ENCODE measurements at regions not wholly inside any gene's neighbourhood (a gene's known extent, or its start where the extent isn't known, plus 50 kb on each side); places are given as distances from the start of the nearest gene placed in this dataset.

GRCh38 chr11:30710221-30710620 is 124.1 kb upstream of the MPPED2 start:
- TF ChIP-seq SUZ12 (IDR thresholded peaks at IDR 0.05; ENCODE audit: extremely low read depth, insufficient read depth, insufficient read length) (no peak), ZNF274 (IDR thresholded peaks at IDR 0.05; ENCODE audit: low read depth, low read length) (no peak)

Data from NT2/D1 (cell line).